GM18519 (cell line): ENCODE measurements at regions not wholly inside any gene's neighbourhood (a gene's known extent, or its start where the extent isn't known, plus 50 kb on each side); places are given as distances from the start of the nearest gene placed in this dataset.

Experiments
- ATAC-seq: cut with Tn5 transposase; IDR thresholded peaks from one replicate; pipeline ENCODE4 v1.9.1; 2021; ENCODE audit warnings: mild to moderate bottlenecking, moderate library complexity; ENCODE audit not compliant: unreplicated experiment, low FRiP score

- ATAC-seq, result no peak
These were observed 220.4 kb upstream of the CFAP20DC start for GRCh38 chr3:59270209-59270608.

DNA sequence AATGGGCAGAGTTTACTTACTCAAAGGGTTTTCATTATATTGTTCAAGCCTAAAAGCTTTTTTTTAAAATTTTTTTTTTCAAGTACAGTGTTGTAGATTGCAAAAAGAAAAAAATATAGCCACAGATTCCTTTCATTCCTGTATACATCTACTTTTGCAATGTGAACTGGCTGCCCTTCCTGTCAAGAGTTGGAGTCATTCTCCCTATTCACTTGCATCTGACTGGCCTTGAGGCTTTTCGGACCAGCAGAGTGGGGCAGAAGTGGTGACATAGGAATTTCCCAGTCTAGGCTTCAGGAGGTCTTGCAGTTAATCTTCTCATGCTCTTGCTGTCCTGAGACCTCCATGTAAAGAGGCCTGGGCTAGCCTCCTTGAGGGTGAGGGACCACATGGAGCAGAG, 218.3 kb upstream of the CFAP20DC start:
- ATAC-seq, result no peak

DNA sequence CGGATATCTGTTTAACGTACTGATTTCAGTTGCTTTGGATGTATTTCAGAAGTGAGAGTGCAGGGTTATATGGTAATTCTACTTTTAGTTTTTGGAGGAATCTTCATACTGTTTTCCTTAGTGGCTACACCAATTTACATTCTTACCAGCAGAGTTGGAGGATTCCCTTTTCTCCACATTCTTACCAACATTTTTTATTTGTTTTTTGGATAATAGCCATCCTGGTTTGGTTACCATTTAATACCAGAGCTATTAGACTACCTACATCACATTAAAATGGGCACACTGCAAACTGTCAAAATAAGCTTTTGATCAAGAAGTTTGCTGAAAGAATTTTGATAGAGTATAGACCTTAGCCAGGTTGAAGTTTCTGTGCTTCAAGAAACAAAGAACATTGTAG, 217.2 kb upstream of the CFAP20DC start:
- no peak for ATAC-seq

DNA sequence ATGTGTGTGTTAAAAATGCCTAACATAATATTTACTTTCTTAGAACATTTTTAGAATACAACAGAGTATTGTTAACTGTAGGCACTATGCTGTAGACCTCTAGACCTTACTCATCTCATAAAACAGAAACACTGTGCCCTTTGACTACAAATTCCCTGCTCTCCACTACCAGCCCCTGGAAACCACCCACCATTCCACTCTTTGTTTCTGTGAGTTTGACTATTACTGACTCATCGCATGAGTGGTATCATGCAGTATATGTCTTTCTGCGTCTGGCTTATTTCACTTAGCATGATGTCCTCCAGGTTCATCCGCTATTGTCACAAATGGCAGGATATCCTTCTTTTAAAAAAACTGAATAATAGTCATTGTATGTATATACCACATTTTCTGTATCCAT, 216.7 kb upstream of the CFAP20DC start:
- ATAC-seq, result no peak

DNA sequence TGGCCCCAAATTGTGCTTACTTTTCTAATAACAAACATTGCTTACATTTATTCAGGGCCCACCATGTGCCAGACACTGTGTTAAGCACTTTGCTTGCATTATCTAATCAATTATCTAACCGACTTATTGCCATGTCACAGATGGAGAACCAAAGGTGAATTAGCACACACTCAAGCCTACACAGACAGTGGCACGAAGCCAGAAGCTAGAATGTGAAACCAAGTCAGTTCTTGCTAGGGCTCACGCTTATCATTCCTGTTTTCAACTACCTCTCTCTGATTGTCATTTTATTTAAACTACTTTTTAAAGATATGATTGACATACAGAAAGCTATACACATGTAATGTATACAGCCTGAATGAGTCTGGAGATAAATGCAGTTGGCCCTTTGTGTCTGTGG, 215.7 kb upstream of the CFAP20DC start:
- no peak for ATAC-seq

- ATAC-seq, result no peak
These were observed 214.5 kb upstream of the CFAP20DC start for GRCh38 chr3:59264366-59264765.

DNA sequence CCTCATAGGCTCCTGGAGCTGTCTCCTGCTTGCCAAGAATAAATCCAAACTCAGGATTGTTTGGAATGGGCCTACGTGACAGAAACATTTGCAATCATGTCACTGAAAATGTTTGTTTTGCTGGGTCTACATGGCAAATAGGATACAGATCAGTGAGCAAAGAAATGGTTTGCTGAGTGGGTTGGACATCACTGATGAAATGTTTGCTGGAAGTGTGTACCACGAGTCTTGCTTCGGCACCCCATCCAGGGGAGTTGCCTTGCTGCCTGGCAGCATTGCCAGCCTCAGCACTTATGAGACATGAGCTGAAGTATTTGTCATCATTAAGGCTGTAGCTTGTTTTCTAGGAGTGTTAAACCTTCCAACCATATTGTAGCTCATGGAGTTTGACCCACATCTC, 213.3 kb upstream of the CFAP20DC start:
- no peak for ATAC-seq

GRCh38 chr3:59262076-59262498, 212.3 kb upstream of the CFAP20DC start:
- peak; percentile 90 for ATAC-seq

DNA sequence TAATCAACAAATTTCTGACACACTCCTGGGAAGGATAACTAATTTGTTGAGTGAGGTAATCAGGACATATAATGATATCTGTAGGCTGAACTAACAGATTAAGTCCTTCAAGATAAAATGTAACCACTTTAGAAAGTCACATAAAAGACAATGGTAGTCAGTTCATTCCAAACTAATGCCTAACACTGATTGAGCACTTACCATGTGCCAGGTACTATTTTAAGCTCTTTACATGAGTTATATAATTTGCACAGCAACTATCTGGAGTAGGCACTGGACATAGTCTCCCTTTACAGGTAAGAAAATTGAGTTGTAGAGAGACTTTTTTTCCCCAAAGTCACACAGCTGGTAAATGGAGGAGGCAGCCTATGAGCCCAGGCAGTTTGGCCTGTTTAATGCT, 211.2 kb upstream of the CFAP20DC start:
- no peak for ATAC-seq

DNA sequence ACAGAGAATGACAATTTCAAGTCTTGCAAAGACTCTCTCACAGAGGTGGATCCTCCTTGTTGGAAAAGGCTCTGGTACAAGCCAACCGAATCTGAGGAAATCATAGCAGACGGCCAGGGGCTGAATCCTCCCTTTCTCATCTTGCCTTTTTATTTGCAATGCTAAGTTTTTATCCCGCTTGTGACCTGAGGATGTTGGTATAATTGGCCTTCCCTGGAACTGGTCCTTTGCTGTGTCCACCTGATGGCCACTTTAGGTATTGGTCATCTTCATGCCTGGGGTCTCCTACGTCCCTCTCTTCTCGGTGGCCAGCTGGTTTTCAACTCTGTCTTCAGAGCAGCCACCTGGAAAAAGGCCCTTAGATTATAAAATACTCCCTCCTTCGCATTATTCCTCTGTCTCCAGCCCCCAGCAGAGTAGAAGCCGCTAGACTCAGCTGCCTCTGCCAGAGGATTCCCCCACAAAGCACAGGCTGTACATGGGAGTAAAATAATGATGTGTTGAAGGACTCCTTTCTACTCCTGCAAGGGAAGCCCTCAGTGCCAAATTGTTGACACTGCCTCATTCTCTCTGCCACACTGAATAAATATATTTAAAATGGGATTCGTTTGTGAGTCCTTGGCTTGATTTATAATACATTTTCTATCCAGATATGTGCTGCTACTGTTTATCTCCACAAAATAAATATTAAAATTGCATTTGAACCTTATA, 208.9 kb upstream of the CFAP20DC start:
- no peak for ATAC-seq

DNA sequence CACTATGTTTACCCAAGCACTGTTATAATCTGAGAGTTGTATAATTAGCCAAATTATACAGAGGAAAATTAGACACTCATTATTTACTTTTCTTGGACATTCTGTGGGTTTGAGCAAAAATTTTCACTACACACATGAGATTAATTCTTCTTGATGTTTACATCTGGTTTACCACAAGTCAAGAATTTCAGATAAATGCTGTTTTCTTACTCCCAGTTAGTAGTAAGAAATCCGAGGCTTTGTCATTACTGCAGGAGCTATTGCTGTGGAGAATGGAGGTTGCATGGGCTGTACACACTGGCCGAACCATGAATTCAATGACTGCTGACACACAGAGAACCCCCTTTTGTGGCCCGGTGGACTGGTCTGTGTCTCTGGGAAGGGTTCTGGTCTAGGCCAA, 207.7 kb upstream of the CFAP20DC start:
- no peak for ATAC-seq

GRCh38 chr3:59256230-59256629, 206.4 kb upstream of the CFAP20DC start:
- no peak for ATAC-seq

DNA sequence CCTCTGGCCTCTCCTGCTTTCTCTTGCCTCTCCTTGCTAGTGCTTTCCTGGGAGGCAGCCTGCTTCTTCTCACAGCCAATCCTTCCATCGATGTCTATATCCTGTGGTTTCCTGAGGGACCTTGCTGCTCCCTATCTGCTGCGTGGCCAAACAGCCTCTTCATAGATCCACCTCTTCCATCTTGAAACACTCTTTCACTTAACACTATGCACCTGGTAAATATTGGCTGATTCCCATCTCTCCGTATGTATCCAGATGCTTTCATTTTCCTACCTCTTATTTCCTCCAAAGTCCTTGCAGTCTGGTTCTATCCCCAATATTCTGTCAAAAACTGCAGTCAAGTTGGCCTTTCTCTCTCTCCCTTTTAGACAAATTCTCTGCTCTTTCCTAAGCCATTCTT, 205.2 kb upstream of the CFAP20DC start:
- ATAC-seq, result no peak

- ATAC-seq, result no peak
These were observed 204.6 kb upstream of the CFAP20DC start for GRCh38 chr3:59254433-59254832.

GRCh38 chr3:59253523-59253922, 203.7 kb upstream of the CFAP20DC start:
- no peak for ATAC-seq

- no peak for ATAC-seq
These were observed 202.0 kb upstream of the CFAP20DC start for GRCh38 chr3:59251869-59252268.

GRCh38 chr3:59250600-59250999, 200.8 kb upstream of the CFAP20DC start:
- no peak for ATAC-seq

DNA sequence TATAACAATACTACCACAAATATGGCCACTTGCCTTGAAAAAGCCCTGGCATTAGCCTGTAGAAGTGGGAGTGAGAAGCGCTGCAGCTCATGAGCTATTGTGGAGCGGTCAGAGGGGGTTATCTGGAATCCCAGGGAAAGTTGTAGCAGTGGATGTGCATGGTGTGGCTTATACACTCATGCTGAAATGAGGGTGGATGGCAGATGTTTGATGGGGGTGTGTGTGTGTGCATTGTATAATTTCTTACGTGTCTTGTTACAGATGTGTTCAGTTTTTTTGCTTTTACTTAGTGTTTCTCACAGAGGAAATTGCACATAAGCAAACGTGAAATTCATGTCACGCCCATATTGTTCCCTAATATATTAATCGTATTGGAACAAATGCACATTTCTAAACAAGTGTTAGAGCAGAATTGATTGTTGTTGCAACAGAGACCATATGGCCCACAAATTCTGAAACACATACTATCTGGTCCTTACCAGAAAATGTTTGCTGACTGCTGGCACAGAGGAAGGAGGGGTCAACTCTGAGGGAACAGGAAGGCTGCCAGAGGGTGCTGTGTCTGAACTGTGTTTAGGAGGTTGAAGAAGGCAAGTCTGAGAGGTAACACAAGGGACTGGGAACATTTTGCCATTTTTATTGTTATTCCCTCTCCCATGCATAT, 200.0 kb upstream of the CFAP20DC start:
- no peak for ATAC-seq

GRCh38 chr3:59249004-59249403, 199.2 kb upstream of the CFAP20DC start:
- ATAC-seq, result no peak

DNA sequence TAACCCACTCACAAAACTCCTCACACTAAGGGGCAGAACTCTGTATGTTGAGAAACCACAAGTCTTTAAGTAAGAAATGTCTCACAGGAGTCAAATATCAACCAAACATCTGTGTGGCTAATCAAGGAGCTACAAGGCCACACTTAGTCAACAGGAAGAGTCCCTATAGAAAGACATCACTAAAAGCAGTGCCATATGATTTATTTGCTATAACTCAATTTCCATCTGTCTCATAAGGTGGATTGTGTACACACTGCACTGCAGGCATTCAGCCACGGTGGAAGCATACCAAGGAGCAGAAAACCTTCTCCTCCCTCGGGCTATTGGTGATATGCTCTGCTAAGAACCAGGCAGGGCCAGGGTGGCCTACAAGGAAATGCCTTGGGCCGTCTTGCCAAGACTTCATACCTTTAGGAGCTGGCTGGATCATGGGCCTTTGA, 197.6 kb upstream of the CFAP20DC start:
- peak; percentile 50 for ATAC-seq

DNA sequence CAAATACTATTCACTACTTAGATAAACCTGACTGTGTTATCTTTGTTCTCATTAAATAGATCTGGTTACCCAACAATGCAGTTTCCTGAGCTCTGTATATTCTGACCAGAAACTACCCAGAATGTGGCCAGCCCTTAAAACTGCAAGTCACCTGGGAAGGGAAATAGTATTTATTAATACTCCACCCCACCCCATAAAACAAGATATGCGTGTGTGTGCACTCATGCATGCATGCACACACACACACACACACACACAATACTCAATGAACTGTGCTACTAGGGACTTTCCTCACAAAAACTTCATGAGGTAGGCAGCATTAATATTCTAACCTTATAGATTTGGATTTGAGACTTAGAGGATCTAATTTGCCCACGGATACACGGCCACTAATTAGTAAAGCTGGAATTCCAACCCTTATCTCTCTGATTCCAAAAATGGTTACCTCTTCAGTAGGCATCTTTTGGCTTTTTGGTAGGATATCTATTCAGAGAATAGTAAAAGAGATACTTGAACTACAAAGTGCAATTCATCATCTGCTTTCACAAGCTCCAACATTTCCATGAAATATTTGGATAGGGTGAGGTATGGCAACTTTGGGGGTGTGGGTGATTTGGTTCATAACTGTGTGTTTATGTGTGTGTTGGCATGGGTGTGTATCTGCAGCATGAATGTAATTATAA, 197.0 kb upstream of the CFAP20DC start:
- peak; percentile 55 for ATAC-seq
